ENCODE measurements at regions not wholly inside any gene's neighbourhood (a gene's known extent, or its start where the extent isn't known, plus 50 kb on each side); places are given as distances from the start of the nearest gene placed in this dataset.

- intact Hi-C loops (cut with DNase I), result no loop called here
- no peak for DNase-seq
- Histone ChIP-seq H3K9me3 (peaks cover 0 to 3% (median 0%) of the 10 kb centered on the region in 4 donors), H3K27me3 (no peaks in the 10 kb centered on the region), H3K4me1 (no peaks in the 10 kb centered on the region), H3K36me3 (no peaks in the 10 kb centered on the region), H3K4me3 (no peak overlapping the region), H3K27ac (no peak overlapping the region)
- TF ChIP-seq POLR2AphosphoS5 (IDR thresholded peaks at IDR 0.05) (no peak), POLR2A (IDR thresholded peaks at IDR 0.05) (no peak), EP300 (IDR thresholded peaks at IDR 0.05) (no peak)
- TF ChIP-seq, protein P1, sequence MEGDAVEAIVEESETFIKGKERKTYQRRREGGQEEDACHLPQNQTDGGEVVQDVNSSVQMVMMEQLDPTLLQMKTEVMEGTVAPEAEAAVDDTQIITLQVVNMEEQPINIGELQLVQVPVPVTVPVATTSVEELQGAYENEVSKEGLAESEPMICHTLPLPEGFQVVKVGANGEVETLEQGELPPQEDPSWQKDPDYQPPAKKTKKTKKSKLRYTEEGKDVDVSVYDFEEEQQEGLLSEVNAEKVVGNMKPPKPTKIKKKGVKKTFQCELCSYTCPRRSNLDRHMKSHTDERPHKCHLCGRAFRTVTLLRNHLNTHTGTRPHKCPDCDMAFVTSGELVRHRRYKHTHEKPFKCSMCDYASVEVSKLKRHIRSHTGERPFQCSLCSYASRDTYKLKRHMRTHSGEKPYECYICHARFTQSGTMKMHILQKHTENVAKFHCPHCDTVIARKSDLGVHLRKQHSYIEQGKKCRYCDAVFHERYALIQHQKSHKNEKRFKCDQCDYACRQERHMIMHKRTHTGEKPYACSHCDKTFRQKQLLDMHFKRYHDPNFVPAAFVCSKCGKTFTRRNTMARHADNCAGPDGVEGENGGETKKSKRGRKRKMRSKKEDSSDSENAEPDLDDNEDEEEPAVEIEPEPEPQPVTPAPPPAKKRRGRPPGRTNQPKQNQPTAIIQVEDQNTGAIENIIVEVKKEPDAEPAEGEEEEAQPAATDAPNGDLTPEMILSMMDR (IDR thresholded peaks at IDR 0.05), result no peak
These were observed 202.3 kb upstream of the TCF4 start for GRCh38 chr18:55790296-55790695.

DNA sequence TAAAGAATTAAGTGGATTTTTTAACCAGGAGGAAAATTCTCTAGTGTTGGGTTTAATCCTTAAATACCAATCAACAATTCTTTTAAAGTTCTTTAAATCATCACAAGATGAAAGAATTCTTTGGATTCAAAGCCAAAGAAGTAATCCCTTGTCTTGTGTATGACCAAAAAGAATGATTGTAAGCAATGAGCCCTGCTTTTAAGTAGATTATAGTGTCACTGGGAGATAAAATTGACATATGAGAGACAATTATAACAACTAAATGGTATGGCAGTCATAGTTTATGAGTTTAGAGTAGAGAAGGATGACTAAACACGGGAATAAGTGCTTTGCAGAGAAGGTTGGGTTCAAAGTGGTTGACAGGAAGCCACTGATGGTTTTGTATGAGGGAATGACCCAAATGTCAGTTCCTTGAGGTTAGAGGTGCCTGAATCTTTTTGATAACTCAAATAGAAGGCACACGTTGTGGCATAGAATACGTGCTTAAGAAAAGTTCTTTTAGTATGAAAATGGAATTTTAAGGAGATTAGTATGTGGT, 199.6 kb upstream of the TCF4 start:
- no peak for DNase-seq
- Histone ChIP-seq H3K4me1 (no peaks in the 10 kb centered on the region), H3K4me3 (no peak overlapping the region), H3K27me3 (no peaks in the 10 kb centered on the region), H3K36me3 (no peaks in the 10 kb centered on the region), H3K9me3 (peaks cover 0 to 3% (median 0%) of the 10 kb centered on the region in 4 donors), H3K27ac (no peak overlapping the region)
- intact Hi-C loops (cut with DNase I), result no loop called here
- 67 to 70% methylated on average over 3 of the region's 3 CpGs for WGBS, 2 donors
- TF ChIP-seq EP300 (IDR thresholded peaks at IDR 0.05), result no peak
- TF ChIP-seq POLR2A (IDR thresholded peaks at IDR 0.05), result no peak
- TF ChIP-seq, protein P1 (IDR thresholded peaks at IDR 0.05), result no peak
- TF ChIP-seq POLR2AphosphoS5 (IDR thresholded peaks at IDR 0.05), result no peak

DNA sequence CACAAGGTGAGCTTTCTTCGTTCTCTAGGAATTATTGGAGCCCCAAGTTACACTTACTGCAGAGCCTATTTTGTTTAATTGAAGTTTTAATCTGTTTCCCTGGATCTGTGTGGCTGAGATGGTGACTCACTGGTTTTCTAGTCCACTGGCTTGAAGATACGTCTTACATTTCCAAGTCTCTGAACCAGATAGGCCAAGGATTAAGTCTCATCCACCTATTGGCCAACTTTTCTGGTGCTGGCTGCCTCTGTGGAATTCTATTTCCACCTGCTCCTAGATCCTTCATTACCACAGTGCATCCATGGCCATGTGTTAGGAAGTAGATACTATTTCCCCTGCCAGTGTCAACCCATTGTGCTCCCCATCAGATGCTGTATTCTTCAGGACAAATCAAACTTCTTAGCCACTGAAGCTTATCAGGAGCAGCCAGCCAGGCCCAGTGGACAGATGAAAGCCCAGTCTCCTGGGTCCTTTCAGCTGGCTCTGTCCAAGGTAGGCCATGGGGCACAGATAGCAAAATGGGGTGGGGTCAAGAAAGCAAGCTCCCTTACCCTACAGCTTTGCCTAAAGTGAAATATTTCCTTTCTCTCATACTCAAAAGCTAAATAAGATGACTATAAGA, 198.8 kb upstream of the TCF4 start:
- H3K27ac ChIP-seq, result no peak overlapping the region
- intact Hi-C loops (cut with DNase I), result no loop called here
- H3K4me1 ChIP-seq, result no peaks in the 10 kb centered on the region
- H3K9me3 ChIP-seq, result peaks cover 0 to 3% (median 0%) of the 10 kb centered on the region in 4 donors
- H3K36me3 ChIP-seq, result no peaks in the 10 kb centered on the region
- TF ChIP-seq POLR2A (IDR thresholded peaks at IDR 0.05), result no peak
- TF ChIP-seq EP300 (IDR thresholded peaks at IDR 0.05), result no peak
- no peak for TF ChIP-seq POLR2AphosphoS5 (IDR thresholded peaks at IDR 0.05)
- TF ChIP-seq, protein P1 (IDR thresholded peaks at IDR 0.05), result no peak
- no peaks in the 10 kb centered on the region for H3K27me3 ChIP-seq
- DNase-seq, result no peak
- H3K4me3 ChIP-seq, result no peak overlapping the region
- 37 to 62% methylated on average over 2 of the region's 2 CpGs for WGBS, 2 donors

- 65 to 82% methylated on average over 2 of the region's 2 CpGs for WGBS, 2 donors
- Histone ChIP-seq H3K4me1 (peaks cover 0 to 10% (median 0%) of the 10 kb centered on the region in 4 donors), H3K27ac (no peak overlapping the region), H3K27me3 (no peaks in the 10 kb centered on the region), H3K36me3 (no peaks in the 10 kb centered on the region), H3K4me3 (no peak overlapping the region), H3K9me3 (peaks cover 0 to 3% (median 0%) of the 10 kb centered on the region in 4 donors)
- intact Hi-C loops (cut with DNase I), result loop anchor here (5.0 kb wide), 2 partner anchors 192 to 447 kb away; no protein-coding TSS in a partner anchor
- no peak for DNase-seq
- no peak for TF ChIP-seq POLR2AphosphoS5 (IDR thresholded peaks at IDR 0.05)
- TF ChIP-seq, protein P1 (IDR thresholded peaks at IDR 0.05), result no peak
- no peak for TF ChIP-seq EP300 (IDR thresholded peaks at IDR 0.05)
- TF ChIP-seq POLR2A (IDR thresholded peaks at IDR 0.05), result no peak
These were observed 195.9 kb upstream of the TCF4 start for GRCh38 chr18:55783921-55784320.

All from sigmoid colon (tissue), 6 donors.